K562 (cell line): ENCODE measurements at regions not wholly inside any gene's neighbourhood (a gene's known extent, or its start where the extent isn't known, plus 50 kb on each side); places are given as distances from the start of the nearest gene placed in this dataset.

Experiments used
- ATAC-seq: fragments of 200-7000 bp; cut with Tn5 transposase; 3 replicates; pipeline ENCODE4 v1.9.1; 2020; ENCODE audit warnings: moderate library complexity
- BruUV-seq: library from RNA; stranded (reverse); fragments of 400-500 nt; replicated peaks from 2 replicates; lab custom pipeline; 2021; lab: Mats Ljungman, UMichigan
- CTCF ChIA-PET: fragments of 300-600 bp; formaldehyde crosslinking; extraction: SDS; loops from one replicate; lab custom pipeline; 2021; ENCODE audit warnings: low intra/inter-chr PET ratio; lab: Yijun Ruan, JAX
- POLR2A ChIA-PET: fragments of 300-600, 350-650 bp; sonication (Branson Sonifier 250); formaldehyde crosslinking; extraction: SDS; loops from one replicate; lab custom pipeline; 2021; ENCODE audit warnings: antibody characterized with exemption, inconsistent platforms; lab: Yijun Ruan, JAX
- DNase-seq, 4 experiments: peaks; one replicate each; pipeline versions ENCODE4 v3.0.0 to v3.0.0-alpha.2; 2011 to 2018; ENCODE audit warnings: low spot score in 3 of 4, mixed read lengths in 3 of 4; ENCODE audit errors: extremely low read depth in 1 of 4
- FAIRE-seq: peaks from 2 replicates; lab custom pipeline; 2011; peaks lifted over from hg19 to GRCh38; lab: Jason Lieb, UNC
- H2AFZ ChIP-seq: 2 replicates; pipeline ENCODE4 v1.6.0; 2011; ENCODE audit warnings: low read depth, low read length, control low read depth, inconsistent platforms
- H3K27ac ChIP-seq: fragments of 200-600 bp; 3 replicates; pipeline ENCODE4 v1.8.0; 2011; ENCODE audit warnings: low read depth, mild to moderate bottlenecking, control low read depth, inconsistent platforms, low read length, moderate library complexity, mixed read lengths; ENCODE audit errors: extremely low read depth
- H3K27me3 ChIP-seq, 2 experiments: fragments of 300-600 bp in 1 of 2; 2 replicates in 1 of 2; 3 replicates in 1 of 2; pipeline versions ENCODE4 v1.6.0 to v1.8.0; 2011; ENCODE audit warnings: inconsistent platforms in 2 of 2, low read length in 2 of 2, mild to moderate bottlenecking in 1 of 2, mixed read lengths in 1 of 2, moderate library complexity in 1 of 2; ENCODE audit not compliant: control insufficient read depth in 2 of 2, insufficient read depth in 2 of 2
- H3K36me3 ChIP-seq: fragments of 300-600 bp; 3 replicates; pipeline ENCODE4 v1.8.0; 2011; ENCODE audit warnings: mild to moderate bottlenecking, low read length, inconsistent platforms; ENCODE audit not compliant: control insufficient read depth, insufficient read depth
- H3K4me1 ChIP-seq, 2 experiments: fragments of 200-600 bp in 1 of 2; replicated peaks in 1 of 2; 2 replicates in 1 of 2; 3 replicates in 1 of 2; pipeline versions ENCODE4 v1.5.1 to v1.8.0; 2011; ENCODE audit warnings: inconsistent platforms in 2 of 2, low read length in 2 of 2, mild to moderate bottlenecking in 1 of 2, mixed read lengths in 1 of 2, moderate library complexity in 1 of 2; ENCODE audit not compliant: control insufficient read depth in 2 of 2, insufficient read depth in 2 of 2
- H3K4me2 ChIP-seq: 2 replicates; pipeline ENCODE4 v1.6.1; 2011; ENCODE audit warnings: low read length, control low read depth, inconsistent platforms, mixed read lengths; ENCODE audit not compliant: insufficient read depth
- H3K4me3 ChIP-seq: fragments of 200-600 bp; sonication (generic), shearing (Covaris generic); 2 replicates; pipeline ENCODE4 v1.5.1; 2016; ENCODE audit warnings: control low read depth, inconsistent platforms
- H3K79me2 ChIP-seq: fragments of 200-600 bp; 3 replicates; pipeline ENCODE4 v1.8.0; 2011; ENCODE audit warnings: low read length, inconsistent platforms; ENCODE audit not compliant: control insufficient read depth, insufficient read depth
- H3K9ac ChIP-seq, 2 experiments: 2 replicates each; pipeline versions ENCODE4 v1.6.0 to v1.6.1; 2011; ENCODE audit warnings: low read depth in 2 of 2, low read length in 2 of 2, control low read depth in 1 of 2, inconsistent platforms in 1 of 2, mild to moderate bottlenecking in 1 of 2, mixed read lengths in 1 of 2; ENCODE audit not compliant: insufficient read depth in 1 of 2
- H3K9me1 ChIP-seq: one replicate; pipeline ENCODE4 v1.6.0; 2011; ENCODE audit warnings: inconsistent platforms, mild to moderate bottlenecking, low read length, moderate library complexity; ENCODE audit not compliant: control insufficient read depth, insufficient read depth
- H3K9me3 ChIP-seq: replicated peaks from 2 replicates; pipeline ENCODE4 v1.5.1; 2011; ENCODE audit warnings: low read depth, low read length, inconsistent platforms; ENCODE audit not compliant: control insufficient read depth, insufficient read depth
- H4K20me1 ChIP-seq: replicated peaks from 2 replicates; pipeline ENCODE4 v1.6.1; 2011; ENCODE audit warnings: low read length, inconsistent platforms, mixed read lengths; ENCODE audit not compliant: control insufficient read depth, insufficient read depth
- CHD1 ChIP-seq: fragments of 200-600 bp; sonication (generic); IDR thresholded peaks from one replicate; pipeline ENCODE4 v1.6.1; 2012; ENCODE audit warnings: mild to moderate bottlenecking, moderate library complexity, low read length, inconsistent platforms
- ERF ChIP-seq: fragments of 450-650 bp; formaldehyde crosslinking; IDR thresholded peaks from 2 replicates; pipeline ENCODE4 v1.4.0; 2020; ENCODE audit warnings: mild to moderate bottlenecking, mixed read lengths
- JUND ChIP-seq, 2 experiments: IDR thresholded peaks; 2 replicates in 1 of 2; 3 replicates in 1 of 2; pipeline ENCODE4 v1.6.1; 2011; ENCODE audit warnings: borderline replicate concordance in 2 of 2, low read depth in 2 of 2, low read length in 2 of 2, improper control_type of control experiment in 1 of 2, missing biosample characterization in 1 of 2, missing genetic modification characterization in 1 of 2, missing genetic modification reagents in 1 of 2
- MEF2D ChIP-seq: conservative IDR thresholded peaks from 2 replicates; pipeline ENCODE4 v1.6.1; 2016; ENCODE audit warnings: low read depth, missing genetic modification characterization, missing compliant biosample characterization
- ZFPM2 ChIP-seq: fragments of 250-450 bp; sonication (Bioruptor Pico); IDR thresholded peaks from 2 replicates; pipeline ENCODE4 v1.5.1; 2022; ENCODE audit warnings: mild to moderate bottlenecking
- ZNF274 ChIP-seq: IDR thresholded peaks from 2 replicates; pipeline ENCODE4 v1.6.1; 2011; ENCODE audit warnings: low read depth, mild to moderate bottlenecking, low read length, moderate library complexity, borderline replicate concordance
- WGBS: fragments of 100-300 bp; shearing (Covaris generic); methylation state at CpG from one replicate; pipeline ENCODE4 v1.1.6; 2016; ENCODE audit warnings: low coverage, mixed read lengths; ENCODE audit not compliant: insufficient coverage; ENCODE audit errors: missing lambda C conversion rate; 5-methylcytosine and 5-hydroxymethylcytosine counted together
- in situ Hi-C: fragments of 300-500 bp; cut with MboI; formaldehyde crosslinking; loops from 4 replicates; pipeline ENCODE4 v1.15.0; 2018; ENCODE audit warnings: inconsistent platforms, mixed read lengths
- intact Hi-C: fragments of 100-400 bp; cut with micrococcal nuclease; formaldehyde crosslinking; loops from 2 replicates; pipeline ENCODE4 v1.14.2; 2022
- TF ChIP-seq, protein P1 (sequence below): sonication (generic); formaldehyde crosslinking; IDR thresholded peaks from 2 replicates; pipeline ENCODE4 v1.8.1; 2023; ENCODE audit warnings: mild to moderate bottlenecking, missing genetic modification reagents
- TF ChIP-seq, protein P2 (sequence below), 2 experiments: fragments of 450-650 bp; formaldehyde crosslinking in 1 of 2; IDR thresholded peaks; 2 replicates each; pipeline versions ENCODE4 v1.4.0 to v1.6.1; 2014 to 2020; ENCODE audit warnings: mild to moderate bottlenecking in 2 of 2, borderline replicate concordance in 1 of 2, low read depth in 1 of 2
- TF ChIP-seq, protein P3 (sequence below), 2 experiments: fragments of 250-450 bp in 1 of 2; fragments of 450-650 bp in 1 of 2; sonication (Bioruptor Pico) in 1 of 2; IDR thresholded peaks; 2 replicates each; pipeline versions ENCODE4 v1.6.1 to v1.8.0; 2016 to 2021; ENCODE audit warnings: mild to moderate bottlenecking in 2 of 2, moderate library complexity in 2 of 2, missing compliant biosample characterization in 1 of 2, missing genetic modification characterization in 1 of 2
- TF ChIP-seq, protein P4 (sequence below): fragments of 450-650 bp; formaldehyde crosslinking; IDR thresholded peaks from 2 replicates; pipeline ENCODE4 v1.4.0; 2020; ENCODE audit warnings: mild to moderate bottlenecking, moderate library complexity

DNA sequence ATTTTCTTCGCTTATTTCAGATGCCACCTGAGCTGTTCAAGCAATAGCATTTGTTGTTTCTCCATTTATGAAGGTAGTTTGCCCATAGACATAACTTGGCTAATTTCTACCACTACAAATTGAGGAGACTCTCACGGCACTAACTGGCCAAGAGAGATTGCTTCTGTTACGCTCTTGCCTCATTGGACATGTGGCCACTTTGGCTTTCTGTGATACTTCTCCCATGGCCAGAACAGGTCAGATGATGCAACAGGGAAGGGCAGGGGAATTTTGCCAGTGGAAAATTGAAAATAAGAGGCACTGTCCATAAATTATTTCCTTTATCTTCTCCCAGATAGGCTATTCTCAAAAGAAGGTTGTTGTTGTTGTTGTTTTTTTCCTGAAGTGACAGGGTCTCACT, 1633.3 kb upstream of the LRRTM3 start:
- H3K27ac ChIP-seq, result no peak overlapping the region
- H3K9ac ChIP-seq, result no peak overlapping the region
- H3K4me3 ChIP-seq, result no peak overlapping the region
- ATAC-seq (no peak), FAIRE-seq (no peak), DNase-seq (no peak)
- WGBS, result 4% methylated on average over 3 of the region's 3 CpGs
- in situ Hi-C loops (no loop called here), intact Hi-C loops (no loop called here)
- no peaks in the 10 kb centered on the region for H3K9me1 ChIP-seq
- CTCF ChIA-PET, result no interaction called here
- no peaks in the 10 kb centered on the region for H3K79me2 ChIP-seq
- H3K4me2 ChIP-seq, result no peak overlapping the region
- BruUV-seq, result no TSS peak
- no peaks in the 10 kb centered on the region for H3K4me1 ChIP-seq
- H3K36me3 ChIP-seq, result no peaks in the 10 kb centered on the region
- H4K20me1 ChIP-seq, result no peaks in the 10 kb centered on the region
- POLR2A ChIA-PET, result no interaction called here
- H2AFZ ChIP-seq, result no peak overlapping the region
- no peaks in the 10 kb centered on the region for H3K9me3 ChIP-seq
- H3K27me3 ChIP-seq, result no peaks in the 10 kb centered on the region
- TF ChIP-seq ZNF274 (no peak), ZFPM2 (no peak), CHD1 (no peak), ERF (no peak), MEF2D (tag) (no peak), JUND (IDR thresholded peaks at IDR 0.05; ENCODE audit: borderline replicate concordance, low read depth, low read length) (no peak), JUND (tag; IDR thresholded peaks at IDR 0.05; ENCODE audit: borderline replicate concordance, low read depth, low read length) (no peak)
- TF ChIP-seq, protein P1, sequence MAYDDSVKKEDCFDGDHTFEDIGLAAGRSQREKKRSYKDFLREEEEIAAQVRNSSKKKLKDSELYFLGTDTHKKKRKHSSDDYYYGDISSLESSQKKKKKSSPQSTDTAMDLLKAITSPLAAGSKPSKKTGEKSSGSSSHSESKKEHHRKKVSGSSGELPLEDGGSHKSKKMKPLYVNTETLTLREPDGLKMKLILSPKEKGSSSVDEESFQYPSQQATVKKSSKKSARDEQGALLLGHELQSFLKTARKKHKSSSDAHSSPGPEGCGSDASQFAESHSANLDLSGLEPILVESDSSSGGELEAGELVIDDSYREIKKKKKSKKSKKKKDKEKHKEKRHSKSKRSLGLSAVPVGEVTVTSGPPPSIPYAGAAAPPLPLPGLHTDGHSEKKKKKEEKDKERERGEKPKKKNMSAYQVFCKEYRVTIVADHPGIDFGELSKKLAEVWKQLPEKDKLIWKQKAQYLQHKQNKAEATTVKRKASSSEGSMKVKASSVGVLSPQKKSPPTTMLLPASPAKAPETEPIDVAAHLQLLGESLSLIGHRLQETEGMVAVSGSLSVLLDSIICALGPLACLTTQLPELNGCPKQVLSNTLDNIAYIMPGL (CRISPR knock-in tag), result no peak
- TF ChIP-seq, protein P2, sequence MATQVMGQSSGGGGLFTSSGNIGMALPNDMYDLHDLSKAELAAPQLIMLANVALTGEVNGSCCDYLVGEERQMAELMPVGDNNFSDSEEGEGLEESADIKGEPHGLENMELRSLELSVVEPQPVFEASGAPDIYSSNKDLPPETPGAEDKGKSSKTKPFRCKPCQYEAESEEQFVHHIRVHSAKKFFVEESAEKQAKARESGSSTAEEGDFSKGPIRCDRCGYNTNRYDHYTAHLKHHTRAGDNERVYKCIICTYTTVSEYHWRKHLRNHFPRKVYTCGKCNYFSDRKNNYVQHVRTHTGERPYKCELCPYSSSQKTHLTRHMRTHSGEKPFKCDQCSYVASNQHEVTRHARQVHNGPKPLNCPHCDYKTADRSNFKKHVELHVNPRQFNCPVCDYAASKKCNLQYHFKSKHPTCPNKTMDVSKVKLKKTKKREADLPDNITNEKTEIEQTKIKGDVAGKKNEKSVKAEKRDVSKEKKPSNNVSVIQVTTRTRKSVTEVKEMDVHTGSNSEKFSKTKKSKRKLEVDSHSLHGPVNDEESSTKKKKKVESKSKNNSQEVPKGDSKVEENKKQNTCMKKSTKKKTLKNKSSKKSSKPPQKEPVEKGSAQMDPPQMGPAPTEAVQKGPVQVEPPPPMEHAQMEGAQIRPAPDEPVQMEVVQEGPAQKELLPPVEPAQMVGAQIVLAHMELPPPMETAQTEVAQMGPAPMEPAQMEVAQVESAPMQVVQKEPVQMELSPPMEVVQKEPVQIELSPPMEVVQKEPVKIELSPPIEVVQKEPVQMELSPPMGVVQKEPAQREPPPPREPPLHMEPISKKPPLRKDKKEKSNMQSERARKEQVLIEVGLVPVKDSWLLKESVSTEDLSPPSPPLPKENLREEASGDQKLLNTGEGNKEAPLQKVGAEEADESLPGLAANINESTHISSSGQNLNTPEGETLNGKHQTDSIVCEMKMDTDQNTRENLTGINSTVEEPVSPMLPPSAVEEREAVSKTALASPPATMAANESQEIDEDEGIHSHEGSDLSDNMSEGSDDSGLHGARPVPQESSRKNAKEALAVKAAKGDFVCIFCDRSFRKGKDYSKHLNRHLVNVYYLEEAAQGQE (IDR thresholded peaks at IDR 0.05; ENCODE audit: borderline replicate concordance), result no peak
- TF ChIP-seq, protein P2 (CRISPR knock-in tag; IDR thresholded peaks at IDR 0.05; ENCODE audit: low read depth), result no peak
- TF ChIP-seq, protein P3, sequence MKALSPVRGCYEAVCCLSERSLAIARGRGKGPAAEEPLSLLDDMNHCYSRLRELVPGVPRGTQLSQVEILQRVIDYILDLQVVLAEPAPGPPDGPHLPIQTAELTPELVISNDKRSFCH (CRISPR knock-in tag; IDR thresholded peaks at IDR 0.05), result no peak
- TF ChIP-seq, protein P3 (tag; IDR thresholded peaks at IDR 0.05), result no peak
- TF ChIP-seq, protein P4, sequence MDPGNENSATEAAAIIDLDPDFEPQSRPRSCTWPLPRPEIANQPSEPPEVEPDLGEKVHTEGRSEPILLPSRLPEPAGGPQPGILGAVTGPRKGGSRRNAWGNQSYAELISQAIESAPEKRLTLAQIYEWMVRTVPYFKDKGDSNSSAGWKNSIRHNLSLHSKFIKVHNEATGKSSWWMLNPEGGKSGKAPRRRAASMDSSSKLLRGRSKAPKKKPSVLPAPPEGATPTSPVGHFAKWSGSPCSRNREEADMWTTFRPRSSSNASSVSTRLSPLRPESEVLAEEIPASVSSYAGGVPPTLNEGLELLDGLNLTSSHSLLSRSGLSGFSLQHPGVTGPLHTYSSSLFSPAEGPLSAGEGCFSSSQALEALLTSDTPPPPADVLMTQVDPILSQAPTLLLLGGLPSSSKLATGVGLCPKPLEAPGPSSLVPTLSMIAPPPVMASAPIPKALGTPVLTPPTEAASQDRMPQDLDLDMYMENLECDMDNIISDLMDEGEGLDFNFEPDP (CRISPR knock-in tag), result no peak
